H1 (cell line): ENCODE measurements at regions not wholly inside any gene's neighbourhood (a gene's known extent, or its start where the extent isn't known, plus 50 kb on each side); places are given as distances from the start of the nearest gene placed in this dataset.

Source experiments
- CTCF ChIA-PET: fragments of 300-600 bp; sonication (Branson Sonifier 250); formaldehyde crosslinking; loops from one replicate; lab custom pipeline; 2021; ENCODE audit not compliant: partially characterized antibody; lab: Charles Lee
- POLR2A ChIA-PET: fragments of 300-600 bp; sonication (Branson Sonifier 250); formaldehyde crosslinking; loops from one replicate; lab custom pipeline; 2021; ENCODE audit warnings: inconsistent platforms; ENCODE audit not compliant: partially characterized antibody; lab: Charles Lee
- DNase-seq, 2 experiments: peaks; one replicate each; pipeline versions ENCODE4 v3.0.0 to v3.0.0-alpha.2; 2010 to 2022; ENCODE audit warnings: low spot score in 2 of 2, low read depth in 1 of 2, mixed read lengths in 1 of 2
- FAIRE-seq: peaks from 2 replicates; lab custom pipeline; 2011; peaks lifted over from hg19 to GRCh38; lab: Jason Lieb, UNC
- H2AFZ ChIP-seq: 2 replicates; pipeline ENCODE4 v1.8.1; 2012; ENCODE audit warnings: low read length, inconsistent platforms
- H2AK5ac ChIP-seq: 2 replicates; pipeline ENCODE4 v1.6.1; 2013; ENCODE audit warnings: low read depth, low read length
- H2BK120ac ChIP-seq: replicated peaks from 2 replicates; pipeline ENCODE3; 2013; ENCODE audit warnings: low read depth, low read length, inconsistent platforms
- H2BK12ac ChIP-seq: 2 replicates; pipeline ENCODE4 v1.6.1; 2013; ENCODE audit warnings: low read depth, low read length
- H2BK15ac ChIP-seq: 2 replicates; pipeline ENCODE4 v1.6.1; 2013; ENCODE audit warnings: low read length
- H2BK20ac ChIP-seq: 2 replicates; pipeline ENCODE4 v1.6.1; 2013; ENCODE audit warnings: low read length
- H2BK5ac ChIP-seq: 2 replicates; pipeline ENCODE4 v1.6.1; 2013; ENCODE audit warnings: low read depth, low read length
- H3K14ac ChIP-seq: 2 replicates; pipeline ENCODE4 v1.6.1; 2013; ENCODE audit warnings: inconsistent platforms; ENCODE audit not compliant: insufficient read length
- H3K18ac ChIP-seq: 2 replicates; pipeline ENCODE4 v1.6.1; 2013; ENCODE audit warnings: low read length; ENCODE audit errors: extremely low read depth
- H3K23ac ChIP-seq: 2 replicates; pipeline ENCODE4 v1.6.1; 2013; ENCODE audit warnings: inconsistent platforms; ENCODE audit not compliant: insufficient read length
- H3K23me2 ChIP-seq: 2 replicates; pipeline ENCODE4 v1.6.1; 2013; ENCODE audit warnings: low read depth, low read length
- H3K27ac ChIP-seq: 2 replicates; pipeline ENCODE4 v1.6.1; 2011; ENCODE audit warnings: low read depth, low read length, inconsistent platforms
- H3K27me3 ChIP-seq, 4 experiments: replicated peaks in 1 of 4; 1 replicate in 1 of 4; 2 replicates in 3 of 4; pipeline versions ENCODE4 v1.6.1 to v1.8.1; 2011 to 2013; ENCODE audit warnings: low read length in 3 of 4, mild to moderate bottlenecking in 3 of 4, inconsistent platforms in 2 of 4, mixed read lengths in 2 of 4, moderate library complexity in 1 of 4; ENCODE audit not compliant: control insufficient read depth in 3 of 4, insufficient read depth in 3 of 4; ENCODE audit errors: extremely low read depth in 1 of 4
- H3K36me3 ChIP-seq, 4 experiments: 2 replicates each; pipeline versions ENCODE4 v1.6.1 to v1.8.1; 2011 to 2013; ENCODE audit warnings: mild to moderate bottlenecking in 4 of 4, low read length in 3 of 4, moderate library complexity in 2 of 4, control low read depth in 1 of 4, inconsistent platforms in 1 of 4; ENCODE audit not compliant: insufficient read depth in 4 of 4, control insufficient read depth in 2 of 4
- H3K4ac ChIP-seq: replicated peaks from 2 replicates; pipeline ENCODE3; 2013; ENCODE audit warnings: low read length, low read depth, mixed read lengths, inconsistent platforms; ENCODE audit not compliant: insufficient read length
- H3K4me1 ChIP-seq, 4 experiments: replicated peaks in 1 of 4; 1 replicate in 1 of 4; 2 replicates in 3 of 4; pipeline versions ENCODE4 v1.6.1 to v1.8.1; 2011 to 2013; ENCODE audit warnings: low read length in 3 of 4, inconsistent platforms in 2 of 4, mixed read lengths in 1 of 4; ENCODE audit not compliant: insufficient read depth in 4 of 4, control insufficient read depth in 3 of 4
- H3K4me2 ChIP-seq, 2 experiments: 2 replicates each; pipeline versions ENCODE4 v1.6.1 to v1.8.1; 2011 to 2013; ENCODE audit warnings: low read depth in 2 of 2, low read length in 2 of 2, control low read depth in 1 of 2, inconsistent platforms in 1 of 2, mild to moderate bottlenecking in 1 of 2; ENCODE audit not compliant: insufficient read depth in 1 of 2
- H3K4me3 ChIP-seq, 4 experiments: fragments of 200-600, 300-600 bp in 1 of 4; sonication (generic), shearing (Covaris generic), sonication (Bioruptor Twin) in 1 of 4; 2 replicates each; pipeline versions ENCODE4 v1.5.1 to v1.8.1; 2011 to 2016; ENCODE audit warnings: low read length in 4 of 4, low read depth in 3 of 4, control low read depth in 2 of 4, inconsistent platforms in 2 of 4, mild to moderate bottlenecking in 2 of 4, mixed read lengths in 1 of 4, moderate library complexity in 1 of 4; ENCODE audit not compliant: insufficient read depth in 2 of 4; ENCODE audit errors: extremely low read depth in 1 of 4
- H3K56ac ChIP-seq: replicated peaks from 2 replicates; pipeline ENCODE3; 2013; ENCODE audit warnings: low read depth, mild to moderate bottlenecking, mixed read lengths, low read length, inconsistent platforms; ENCODE audit not compliant: insufficient read length
- H3K79me1 ChIP-seq: 2 replicates; pipeline ENCODE4 v1.6.1; 2013; ENCODE audit warnings: low read depth, low read length, control low read depth
- H3K79me2 ChIP-seq, 2 experiments: 2 replicates each; pipeline versions ENCODE4 v1.6.1 to v1.8.1; 2012 to 2013; ENCODE audit warnings: low read length in 2 of 2, mild to moderate bottlenecking in 2 of 2, inconsistent platforms in 1 of 2; ENCODE audit not compliant: insufficient read depth in 2 of 2, control insufficient read depth in 1 of 2
- H3K9ac ChIP-seq, 4 experiments: replicated peaks in 1 of 4; 1 replicate in 1 of 4; 2 replicates in 3 of 4; pipeline versions ENCODE4 v1.6.1 to v1.8.1; 2011 to 2013; ENCODE audit warnings: low read depth in 3 of 4, low read length in 3 of 4, control low read depth in 2 of 4, mild to moderate bottlenecking in 2 of 4, moderate library complexity in 2 of 4, inconsistent platforms in 1 of 4; ENCODE audit errors: extremely low read depth in 1 of 4
- H3K9me3 ChIP-seq, 2 experiments: 2 replicates each; pipeline versions ENCODE4 v1.6.1 to v1.8.1; 2012 to 2013; ENCODE audit warnings: mild to moderate bottlenecking in 2 of 2, moderate library complexity in 2 of 2, control low read depth in 1 of 2, inconsistent platforms in 1 of 2, low read depth in 1 of 2, low read length in 1 of 2, mixed read lengths in 1 of 2; ENCODE audit not compliant: insufficient read depth in 2 of 2
- H4K20me1 ChIP-seq, 2 experiments: replicated peaks in 1 of 2; 2 replicates each; pipeline versions ENCODE3 to v1.8.1; 2011 to 2013; ENCODE audit warnings: inconsistent platforms in 2 of 2, low read length in 2 of 2, mild to moderate bottlenecking in 1 of 2; ENCODE audit not compliant: insufficient read depth in 2 of 2, control insufficient read depth in 1 of 2
- H4K5ac ChIP-seq: 2 replicates; pipeline ENCODE4 v1.6.1; 2013; ENCODE audit warnings: low read length, low read depth, mixed read lengths, inconsistent platforms; ENCODE audit not compliant: insufficient read length
- H4K8ac ChIP-seq: 2 replicates; pipeline ENCODE4 v1.8.0; 2013; ENCODE audit warnings: mild to moderate bottlenecking, moderate library complexity, low read length, inconsistent platforms; ENCODE audit not compliant: insufficient read depth; ENCODE audit errors: extremely low read depth
- H4K91ac ChIP-seq: replicated peaks from 2 replicates; pipeline ENCODE3; 2013; ENCODE audit warnings: low read length, mixed read lengths, inconsistent platforms; ENCODE audit not compliant: insufficient read length
- CHD1 ChIP-seq: IDR thresholded peaks from 2 replicates; pipeline ENCODE4 v1.6.1; 2012; ENCODE audit warnings: low read depth, low read length, improper control_type of control experiment
- CHD2 ChIP-seq: IDR thresholded peaks from 2 replicates; pipeline ENCODE4 v1.6.1; 2012; ENCODE audit warnings: low read length, improper control_type of control experiment
- CREB1 ChIP-seq: IDR thresholded peaks from 2 replicates; pipeline ENCODE4 v1.6.1; 2012; ENCODE audit warnings: inconsistent platforms
- CTBP2 ChIP-seq: IDR thresholded peaks from 2 replicates; pipeline ENCODE4 v1.7.0; 2011; ENCODE audit warnings: borderline replicate concordance, mild to moderate bottlenecking, moderate library complexity, mixed read lengths, low read length; ENCODE audit not compliant: insufficient read depth, insufficient read length
- GABPA ChIP-seq: IDR thresholded peaks from 2 replicates; pipeline ENCODE4 v1.6.1; 2011; ENCODE audit warnings: mild to moderate bottlenecking, low read length, moderate library complexity, borderline replicate concordance; ENCODE audit not compliant: insufficient read depth
- KDM4A ChIP-seq: IDR thresholded peaks from one replicate; pipeline ENCODE4 v1.7.1; 2012; ENCODE audit warnings: low read depth, mild to moderate bottlenecking, moderate library complexity, low read length, inconsistent platforms; ENCODE audit not compliant: severe bottlenecking
- POLR2A ChIP-seq, 2 experiments: IDR thresholded peaks; 1 replicate in 1 of 2; 2 replicates in 1 of 2; pipeline ENCODE4 v1.6.1; 2011; ENCODE audit warnings: low read depth in 2 of 2, low read length in 2 of 2, mild to moderate bottlenecking in 2 of 2; ENCODE audit errors: control extremely low read depth in 1 of 2
- POLR2AphosphoS5 ChIP-seq: IDR thresholded peaks from 2 replicates; pipeline ENCODE4 v1.6.1; 2011; ENCODE audit warnings: low read depth, low read length
- RXRA ChIP-seq: IDR thresholded peaks from 2 replicates; pipeline ENCODE4 v1.6.1; 2011; ENCODE audit warnings: low read depth, mild to moderate bottlenecking, low read length, moderate library complexity; ENCODE audit not compliant: insufficient read depth
- SIN3A ChIP-seq, 2 experiments: IDR thresholded peaks in 1 of 2; conservative IDR thresholded peaks in 1 of 2; 2 replicates each; pipeline ENCODE4 v1.6.1; 2011 to 2012; ENCODE audit warnings: low read length in 2 of 2, improper control_type of control experiment in 1 of 2, low read depth in 1 of 2, mild to moderate bottlenecking in 1 of 2
- SP1 ChIP-seq: IDR thresholded peaks from 2 replicates; pipeline ENCODE4 v1.6.1; 2011; ENCODE audit warnings: low read depth, low read length
- SP2 ChIP-seq: IDR thresholded peaks from 2 replicates; pipeline ENCODE4 v1.6.1; 2012; ENCODE audit warnings: mild to moderate bottlenecking, low read length, inconsistent platforms
- SRF ChIP-seq: IDR thresholded peaks from 2 replicates; pipeline ENCODE4 v1.6.1; 2011; ENCODE audit warnings: mild to moderate bottlenecking, low read depth, low read length, moderate library complexity
- TBP ChIP-seq: IDR thresholded peaks from 2 replicates; pipeline ENCODE4 v1.6.1; 2011; ENCODE audit warnings: low read depth, low read length, improper control_type of control experiment
- TEAD4 ChIP-seq: IDR thresholded peaks from 2 replicates; pipeline ENCODE4 v1.6.1; 2012; ENCODE audit warnings: low read depth, low read length, inconsistent platforms, mixed read lengths
- USF2 ChIP-seq: IDR thresholded peaks from 2 replicates; pipeline ENCODE4 v1.6.1; 2011; ENCODE audit warnings: low read length, improper control_type of control experiment
- WGBS, 2 experiments: shearing (Covaris generic) in 1 of 2; methylation state at CpG; one replicate each; pipeline versions ENCODE4 v1.1.6 to v1.1.7; 2013 to 2015; ENCODE audit warnings: low lambda C conversion rate in 2 of 2, mixed read lengths in 2 of 2, inconsistent platforms in 1 of 2, low coverage in 1 of 2, missing lambda C conversion rate in 1 of 2; ENCODE audit not compliant: insufficient replicate concordance in 2 of 2, insufficient coverage in 1 of 2, insufficient read length in 1 of 2; ENCODE audit errors: extremely low coverage in 1 of 2, missing lambda C conversion rate in 1 of 2; 5-methylcytosine and 5-hydroxymethylcytosine counted together

GRCh38 chr6:156430386-156430785 is 346.8 kb upstream of the ARID1B start:
- ChIA-PET POLR2A (no interaction called here), CTCF (interaction anchor here (0.7 kb wide), 1 partner anchor 1102 kb away, joined by 3 read pairs; no protein-coding TSS in a partner anchor)
- TF ChIP-seq SP2 (no peak), RXRA (no peak), POLR2A (IDR thresholded peaks at IDR 0.05; ENCODE audit: control extremely low read depth in 1 of 2, low read depth in 2 of 2, low read length in 2 of 2) (no peak), CREB1 (no peak), TEAD4 (no peak), POLR2AphosphoS5 (no peak), USF2 (no peak), CTBP2 (no peak), CHD1 (no peak), TBP (no peak), SRF (no peak), SP1 (no peak), KDM4A (no peak), GABPA (no peak), CHD2 (no peak), SIN3A (conservative IDR thresholded peaks at IDR 0.05 in 1 of 2, IDR thresholded peaks at IDR 0.05 in 1 of 2; ENCODE audit: low read depth in 1 of 2, low read length in 2 of 2) (no peak)
- no peak overlapping the region for H2BK15ac ChIP-seq
- H3K14ac ChIP-seq, result no peak overlapping the region
- H2BK120ac ChIP-seq, result no peak overlapping the region
- H2BK20ac ChIP-seq, result no peak overlapping the region
- no peaks in the 10 kb centered on the region for H3K4me1 ChIP-seq
- no peak overlapping the region for H4K91ac ChIP-seq
- no peaks in the 10 kb centered on the region for H3K36me3 ChIP-seq
- H3K23ac ChIP-seq, result no peak overlapping the region
- H3K4me3 ChIP-seq, result no peak overlapping the region
- H3K23me2 ChIP-seq, result no peaks in the 10 kb centered on the region; the same call in 1 of the 2 replicates
- H3K79me2 ChIP-seq, result no peaks in the 10 kb centered on the region
- no peak overlapping the region for H2AK5ac ChIP-seq
- no peak overlapping the region for H3K9ac ChIP-seq
- FAIRE-seq (no peak), DNase-seq (no peak)
- H3K4ac ChIP-seq, result no peak overlapping the region
- no peak overlapping the region for H2BK5ac ChIP-seq
- WGBS, 2 experiments, result 66% methylated on average over 3 of the region's 3 CpGs; no CpG with 5 or more reads in 1 of the 2 experiments
- no peaks in the 10 kb centered on the region for H4K20me1 ChIP-seq
- H3K4me2 ChIP-seq, result no peak overlapping the region
- H3K56ac ChIP-seq, result no peak overlapping the region
- H3K18ac ChIP-seq, result no peak overlapping the region
- H4K8ac ChIP-seq, result no peak overlapping the region
- no peaks in the 10 kb centered on the region for H3K79me1 ChIP-seq
- no peak overlapping the region for H4K5ac ChIP-seq
- no peak overlapping the region for H2BK12ac ChIP-seq
- no peaks in the 10 kb centered on the region for H3K27me3 ChIP-seq
- no peak overlapping the region for H3K27ac ChIP-seq
- no peak overlapping the region for H2AFZ ChIP-seq
- no peaks in the 10 kb centered on the region; a peak in 1 of 4 replicates for H3K9me3 ChIP-seq
